Ovary (tissue), 3 donors: ENCODE measurements at regions not wholly inside any gene's neighbourhood (a gene's known extent, or its start where the extent isn't known, plus 50 kb on each side); places are given as distances from the start of the nearest gene placed in this dataset.

Experiments
- CTCF ChIP-seq, 3 donors: fragments of 450-650 bp in 2 of 3; fragments of 200-600 bp in 1 of 3; IDR thresholded peaks; one replicate each; pipeline versions ENCODE4 v1.5.1 to v1.8.0; 2016 to 2022; ENCODE audit warnings: antibody characterized with exemption in 3 of 3, mild to moderate bottlenecking in 1 of 3
- EP300 ChIP-seq: sonication (generic); formaldehyde crosslinking; IDR thresholded peaks from one replicate; pipeline ENCODE4 v1.6.1; 2017; ENCODE audit warnings: antibody characterized with exemption
- POLR2A ChIP-seq: fragments of 450-650 bp; IDR thresholded peaks from one replicate; pipeline ENCODE4 v1.6.1; 2017; ENCODE audit warnings: antibody characterized with exemption, mild to moderate bottlenecking, moderate library complexity
- donor health status: DM: no; HTN: no; CAD: no.

- TF ChIP-seq CTCF (IDR thresholded peaks at IDR 0.05): no peak
- no peak for TF ChIP-seq POLR2A
- no peak for TF ChIP-seq EP300
These were observed 168.4 kb downstream of the TBXT start for GRCh38 chr6:165999279-165999678.
